22Rv1 (cell line): ENCODE measurements at regions not wholly inside any gene's neighbourhood (a gene's known extent, or its start where the extent isn't known, plus 50 kb on each side); places are given as distances from the start of the nearest gene placed in this dataset.

ENCODE experiments used
- H3K27ac ChIP-seq: fragments of 450-650 bp; 2 replicates; pipeline ENCODE4 v1.5.1; 2017
- ZFX ChIP-seq: fragments of 450-650 bp; IDR thresholded peaks from 2 replicates; pipeline ENCODE4 v1.6.1; 2017; ENCODE audit warnings: antibody characterized with exemption, borderline replicate concordance
- TF ChIP-seq, protein P1 (sequence below): fragments of 450-650 bp; IDR thresholded peaks from 2 replicates; pipeline ENCODE4 v1.5.1; 2017; ENCODE audit warnings: mild to moderate bottlenecking

DNA sequence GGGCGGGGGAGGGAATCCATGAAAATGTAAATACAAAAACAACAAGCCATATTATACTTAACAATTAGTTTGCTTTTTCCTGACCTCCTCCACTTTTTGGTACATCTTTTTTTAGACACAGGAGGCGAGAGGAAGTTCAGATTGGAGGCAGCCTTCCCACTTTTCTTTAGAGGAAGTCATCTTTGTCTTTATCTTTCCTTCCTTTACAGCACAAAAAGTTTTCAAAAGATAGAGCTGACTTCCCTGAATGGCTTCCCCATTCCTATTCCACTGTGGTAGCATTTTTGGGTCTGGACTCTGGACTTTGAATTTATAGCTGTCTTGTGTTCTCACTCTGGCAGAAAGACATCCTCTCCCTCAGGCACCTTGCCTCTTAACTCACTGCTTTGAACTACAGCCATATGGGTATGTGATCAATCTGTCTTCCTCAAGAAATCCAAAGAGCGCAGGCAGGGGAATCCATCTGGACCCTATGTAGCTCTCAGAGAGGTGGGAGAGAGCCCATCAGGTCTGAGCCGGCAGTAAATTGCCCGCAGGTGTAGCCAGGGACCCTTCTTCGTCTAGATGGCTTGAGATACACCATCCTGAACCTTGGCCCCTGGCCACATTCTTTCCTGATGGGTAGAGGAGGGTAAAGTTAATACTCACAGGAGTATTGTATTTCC lies 101.9 kb downstream of the AQP4 start:
- peak overlapping the region; percentile 73 for H3K27ac ChIP-seq
- TF ChIP-seq, protein P1, sequence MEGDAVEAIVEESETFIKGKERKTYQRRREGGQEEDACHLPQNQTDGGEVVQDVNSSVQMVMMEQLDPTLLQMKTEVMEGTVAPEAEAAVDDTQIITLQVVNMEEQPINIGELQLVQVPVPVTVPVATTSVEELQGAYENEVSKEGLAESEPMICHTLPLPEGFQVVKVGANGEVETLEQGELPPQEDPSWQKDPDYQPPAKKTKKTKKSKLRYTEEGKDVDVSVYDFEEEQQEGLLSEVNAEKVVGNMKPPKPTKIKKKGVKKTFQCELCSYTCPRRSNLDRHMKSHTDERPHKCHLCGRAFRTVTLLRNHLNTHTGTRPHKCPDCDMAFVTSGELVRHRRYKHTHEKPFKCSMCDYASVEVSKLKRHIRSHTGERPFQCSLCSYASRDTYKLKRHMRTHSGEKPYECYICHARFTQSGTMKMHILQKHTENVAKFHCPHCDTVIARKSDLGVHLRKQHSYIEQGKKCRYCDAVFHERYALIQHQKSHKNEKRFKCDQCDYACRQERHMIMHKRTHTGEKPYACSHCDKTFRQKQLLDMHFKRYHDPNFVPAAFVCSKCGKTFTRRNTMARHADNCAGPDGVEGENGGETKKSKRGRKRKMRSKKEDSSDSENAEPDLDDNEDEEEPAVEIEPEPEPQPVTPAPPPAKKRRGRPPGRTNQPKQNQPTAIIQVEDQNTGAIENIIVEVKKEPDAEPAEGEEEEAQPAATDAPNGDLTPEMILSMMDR: no peak
- TF ChIP-seq ZFX: no peak

DNA sequence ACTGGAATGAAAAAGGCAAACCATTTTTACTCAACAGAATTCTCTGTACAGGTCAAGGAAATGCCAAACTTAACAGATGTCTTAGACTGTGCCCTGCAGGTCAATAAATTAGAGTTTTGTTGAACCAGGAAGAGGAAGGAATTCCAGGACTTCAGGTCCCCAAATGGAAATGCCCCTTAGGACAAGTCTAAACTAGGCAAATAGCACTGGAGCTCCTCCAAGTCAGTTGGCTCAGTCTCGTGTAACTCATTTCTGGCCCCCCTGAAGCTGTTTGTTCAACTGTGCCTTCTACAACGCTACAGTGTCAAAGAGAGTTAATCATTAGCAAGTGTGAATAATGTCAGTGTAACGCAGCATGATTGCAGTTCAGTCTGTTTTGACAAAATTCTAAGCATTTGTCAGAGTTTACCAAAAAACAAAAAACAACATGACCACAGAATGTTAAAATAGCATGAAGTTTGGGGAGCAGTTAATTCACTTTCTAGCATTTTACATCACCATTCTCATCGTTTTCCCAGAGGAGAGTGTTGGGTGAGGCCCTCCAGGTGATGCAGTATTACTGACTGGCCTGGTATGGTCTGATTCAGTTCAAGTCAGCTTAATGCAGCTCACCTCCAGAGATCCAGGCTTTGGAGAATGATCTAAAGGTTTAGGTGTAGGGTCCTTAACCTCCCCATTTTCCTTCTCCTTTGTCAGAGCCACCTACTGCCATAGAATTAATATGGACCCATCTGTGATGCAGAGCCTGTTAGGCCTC lies 108.1 kb downstream of the AQP4 start:
- no peak for TF ChIP-seq ZFX
- TF ChIP-seq, protein P1: no peak
- H3K27ac ChIP-seq: peak overlapping the region; percentile 53

DNA sequence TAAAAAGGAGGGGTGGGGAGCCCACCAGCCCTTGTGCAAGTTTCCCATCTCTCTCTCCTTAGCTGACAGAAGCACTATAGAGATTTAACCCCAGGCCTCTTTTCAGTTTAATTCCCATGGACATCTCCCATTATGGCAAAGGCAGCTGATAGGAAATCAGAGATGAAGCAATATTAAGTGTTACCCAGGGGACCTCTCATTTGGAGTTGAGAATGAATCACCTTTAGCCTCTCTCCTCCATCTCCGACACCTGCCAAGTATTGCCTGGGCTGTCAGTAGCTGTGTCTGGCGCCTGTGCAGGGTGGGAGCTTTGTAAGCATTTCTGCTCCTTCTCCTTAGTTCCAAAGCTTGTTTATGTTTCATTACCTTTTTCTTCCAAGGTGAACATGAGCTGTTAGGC lies 109.0 kb downstream of the AQP4 start:
- TF ChIP-seq, protein P1: no peak
- no peak for TF ChIP-seq ZFX
- H3K27ac ChIP-seq: peak overlapping the region; percentile 53

DNA sequence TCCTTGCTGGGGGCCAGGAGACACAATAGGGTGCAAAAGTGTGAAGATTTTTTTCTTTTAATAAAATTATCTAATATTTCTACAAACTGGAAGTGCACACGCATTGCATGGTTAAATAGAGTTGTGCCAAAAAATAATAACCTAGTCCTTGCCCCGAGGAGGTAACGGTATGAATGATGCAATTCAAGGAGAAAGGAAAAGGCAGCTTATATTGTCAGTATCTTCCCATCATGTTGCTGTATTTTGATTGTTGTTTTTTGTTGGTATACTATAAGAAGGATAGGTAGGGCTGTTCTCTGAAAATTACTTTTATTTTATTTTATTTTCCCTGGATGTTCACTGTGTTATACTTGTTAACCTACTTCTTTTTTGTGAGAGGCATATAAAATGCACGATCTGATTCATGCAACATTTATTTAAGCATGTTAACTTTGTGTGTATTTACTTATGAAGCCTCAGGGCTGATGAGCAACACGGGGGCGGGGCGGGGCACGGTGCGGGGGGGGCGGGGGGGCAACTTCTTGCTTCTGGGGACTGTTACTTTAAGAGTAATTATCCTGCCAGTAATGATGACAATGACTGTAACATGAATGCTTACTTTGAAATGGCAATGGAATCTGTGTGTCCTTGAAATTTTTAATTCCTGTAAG lies 118.6 kb downstream of the AQP4 start:
- peak overlapping the region; percentile 87 for H3K27ac ChIP-seq
- TF ChIP-seq, protein P1: no peak
- no peak for TF ChIP-seq ZFX

DNA sequence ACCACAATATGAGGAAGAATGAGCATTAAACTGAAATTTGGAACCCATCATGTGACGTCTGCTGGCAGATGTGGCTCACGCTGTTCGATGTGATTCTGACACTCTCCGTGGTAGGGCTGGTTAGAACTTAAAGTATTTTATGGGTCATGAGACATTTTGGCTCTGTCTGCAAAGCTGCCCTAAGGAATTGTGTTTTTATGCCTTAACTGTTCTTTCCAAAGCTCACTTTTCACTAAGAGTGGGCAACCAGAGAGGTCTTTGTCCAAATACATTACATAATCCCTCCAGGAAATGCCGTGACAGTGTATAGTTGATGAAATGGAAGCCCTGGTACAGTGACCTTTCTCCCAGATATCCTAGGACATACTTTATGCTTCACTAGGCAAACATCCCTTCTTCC lies 119.1 kb downstream of the AQP4 start:
- no peak for TF ChIP-seq ZFX
- TF ChIP-seq, protein P1: no peak
- peak overlapping the region; percentile 87 for H3K27ac ChIP-seq

DNA sequence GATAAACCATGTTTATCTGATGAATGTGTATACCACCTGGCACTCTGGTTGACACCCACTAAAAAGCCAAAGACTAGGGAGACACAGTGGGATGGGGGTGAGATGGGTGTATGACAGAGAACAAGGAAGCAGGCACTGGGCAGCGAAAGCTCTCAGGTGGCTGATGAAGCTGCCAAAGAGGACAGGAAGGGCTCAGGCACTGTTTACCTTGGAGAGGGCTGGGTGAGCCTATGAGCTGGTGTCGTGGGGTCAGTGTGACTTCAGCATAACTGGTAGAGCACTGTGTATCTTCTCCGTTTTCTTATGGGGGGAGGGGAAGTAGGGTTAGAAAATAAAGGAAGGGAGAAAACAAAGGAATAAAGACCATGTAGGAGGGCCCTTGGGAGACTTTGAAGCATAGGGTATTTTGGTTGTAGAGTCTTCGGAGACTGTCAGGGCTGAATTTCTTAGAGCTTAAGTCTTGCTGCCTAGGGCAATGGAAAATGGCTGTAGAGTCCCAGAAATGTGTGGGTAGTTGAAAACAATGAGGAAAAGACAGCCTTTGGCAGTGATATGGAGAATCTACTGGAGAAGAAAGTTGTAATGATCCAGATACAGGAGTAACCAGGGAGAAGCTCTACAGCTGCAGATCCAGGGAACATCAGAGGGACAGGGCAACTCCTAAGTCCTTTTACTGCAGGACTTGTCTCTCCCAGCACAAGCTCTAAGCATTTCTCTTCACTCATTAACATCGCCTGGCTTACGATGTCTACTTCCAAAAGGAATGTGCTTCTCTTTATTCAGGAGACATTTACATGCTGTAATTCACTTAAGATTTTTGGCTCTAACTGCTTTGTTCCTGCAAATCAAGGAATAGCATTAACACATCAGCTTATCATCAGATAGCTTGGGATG lies 120.0 kb downstream of the AQP4 start:
- H3K27ac ChIP-seq: peak overlapping the region; percentile 87
- TF ChIP-seq ZFX: no peak
- TF ChIP-seq, protein P1: no peak
